ENCODE measurements at regions not wholly inside any gene's neighbourhood (a gene's known extent, or its start where the extent isn't known, plus 50 kb on each side); places are given as distances from the start of the nearest gene placed in this dataset.

- no peak for TF ChIP-seq JUN (IDR thresholded peaks at IDR 0.05; ENCODE audit: low read depth, low read length)
Measured at GRCh38 chr3:113100063-113100462, 109.3 kb downstream of the GTPBP8 start (continued).
